ENCODE measurements at regions not wholly inside any gene's neighbourhood (a gene's known extent, or its start where the extent isn't known, plus 50 kb on each side); places are given as distances from the start of the nearest gene placed in this dataset.

DNA sequence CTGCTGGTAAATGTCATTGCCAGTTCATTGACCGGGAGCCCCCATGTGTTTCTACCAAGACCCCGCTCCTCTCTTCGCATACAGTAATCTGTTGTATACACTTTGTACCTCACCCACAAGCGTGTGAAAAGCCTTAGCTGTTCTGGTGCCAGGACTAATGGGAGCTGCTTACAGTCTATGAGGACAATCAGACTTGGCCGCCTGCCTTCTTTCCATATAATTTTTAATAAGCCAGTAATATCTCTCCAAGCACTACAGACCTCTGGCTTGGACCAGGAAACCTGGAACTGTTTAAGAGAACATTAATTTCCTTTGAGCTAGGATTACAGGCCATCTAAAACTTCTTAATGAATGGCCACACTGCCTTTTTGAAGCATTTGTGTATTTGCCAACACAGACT is 149.7 kb upstream of the MSX1 start:
- intact Hi-C loops (cut with DNase I): no loop called here
- Histone ChIP-seq H3K4me3 (no peak overlapping the region), H3K27me3 (no peaks in the 10 kb centered on the region), H3K27ac (no peak overlapping the region), H3K4me1 (no peaks in the 10 kb centered on the region), H3K36me3 (no peaks in the 10 kb centered on the region), H3K9me3 (no peaks in the 10 kb centered on the region)
- no peak for DNase-seq
- TF ChIP-seq POLR2A (IDR thresholded peaks at IDR 0.05): no peak
- TF ChIP-seq, protein P1, sequence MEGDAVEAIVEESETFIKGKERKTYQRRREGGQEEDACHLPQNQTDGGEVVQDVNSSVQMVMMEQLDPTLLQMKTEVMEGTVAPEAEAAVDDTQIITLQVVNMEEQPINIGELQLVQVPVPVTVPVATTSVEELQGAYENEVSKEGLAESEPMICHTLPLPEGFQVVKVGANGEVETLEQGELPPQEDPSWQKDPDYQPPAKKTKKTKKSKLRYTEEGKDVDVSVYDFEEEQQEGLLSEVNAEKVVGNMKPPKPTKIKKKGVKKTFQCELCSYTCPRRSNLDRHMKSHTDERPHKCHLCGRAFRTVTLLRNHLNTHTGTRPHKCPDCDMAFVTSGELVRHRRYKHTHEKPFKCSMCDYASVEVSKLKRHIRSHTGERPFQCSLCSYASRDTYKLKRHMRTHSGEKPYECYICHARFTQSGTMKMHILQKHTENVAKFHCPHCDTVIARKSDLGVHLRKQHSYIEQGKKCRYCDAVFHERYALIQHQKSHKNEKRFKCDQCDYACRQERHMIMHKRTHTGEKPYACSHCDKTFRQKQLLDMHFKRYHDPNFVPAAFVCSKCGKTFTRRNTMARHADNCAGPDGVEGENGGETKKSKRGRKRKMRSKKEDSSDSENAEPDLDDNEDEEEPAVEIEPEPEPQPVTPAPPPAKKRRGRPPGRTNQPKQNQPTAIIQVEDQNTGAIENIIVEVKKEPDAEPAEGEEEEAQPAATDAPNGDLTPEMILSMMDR (IDR thresholded peaks at IDR 0.05): no peak
- WGBS, 2 donors: 80 to 90% methylated on average over 5 of the region's 5 CpGs

DNA sequence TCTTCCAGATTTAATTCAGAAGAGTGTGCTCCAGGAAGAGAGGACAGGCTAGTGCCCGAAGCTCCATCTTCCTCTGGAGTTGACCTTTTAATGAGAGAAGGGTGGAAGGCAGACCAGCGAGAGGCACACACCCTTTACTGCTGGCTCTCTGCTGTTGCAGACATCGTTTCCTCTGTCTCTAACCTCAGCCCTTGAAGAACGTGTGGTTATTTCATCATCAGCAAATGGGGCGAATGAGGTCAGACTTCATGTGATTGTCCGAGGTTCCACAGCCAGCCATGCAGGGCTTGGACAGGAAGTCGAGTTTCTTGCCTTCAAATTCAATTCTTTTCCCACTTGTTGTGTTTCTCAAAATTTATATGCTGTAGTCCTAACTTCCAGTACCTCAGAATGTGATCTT is 155.2 kb upstream of the MSX1 start:
- no peak for TF ChIP-seq POLR2A (IDR thresholded peaks at IDR 0.05)
- TF ChIP-seq, protein P1 (IDR thresholded peaks at IDR 0.05): no peak
- no peaks in the 10 kb centered on the region for H3K27me3 ChIP-seq
- H3K27ac ChIP-seq: no peak overlapping the region
- no peaks in the 10 kb centered on the region for H3K36me3 ChIP-seq
- intact Hi-C loops (cut with DNase I): no loop called here
- H3K9me3 ChIP-seq: no peaks in the 10 kb centered on the region
- no peak overlapping the region for H3K4me3 ChIP-seq
- 68% methylated on average over 7 of the region's 7 CpGs for WGBS, 2 donors
- no peaks in the 10 kb centered on the region for H3K4me1 ChIP-seq
- DNase-seq: no peak

DNA sequence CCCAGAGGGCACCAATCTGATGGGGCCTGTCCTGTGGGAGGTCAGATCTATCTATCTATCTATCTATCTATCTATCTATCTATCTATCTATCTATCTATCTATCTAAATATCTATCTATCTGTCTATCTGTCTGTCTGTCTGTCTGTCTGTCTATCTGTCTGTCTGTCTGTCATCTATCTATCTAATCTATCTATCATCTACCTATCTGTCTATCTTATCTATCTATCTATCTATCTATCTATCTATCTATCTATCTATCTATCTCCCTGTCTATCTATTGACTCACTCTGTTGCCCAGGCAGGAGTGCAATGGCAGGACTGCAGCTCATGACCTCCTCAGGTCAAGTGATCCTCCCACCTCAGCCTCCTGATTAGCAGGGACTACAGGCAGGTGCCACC is 155.7 kb upstream of the STX18 start:
- no peaks in the 10 kb centered on the region for H3K4me1 ChIP-seq
- no peaks in the 10 kb centered on the region for H3K36me3 ChIP-seq
- H3K27ac ChIP-seq: no peak overlapping the region
- no peak overlapping the region for H3K4me3 ChIP-seq
- no peak for DNase-seq
- intact Hi-C loops (cut with DNase I): no loop called here
- no peaks in the 10 kb centered on the region for H3K27me3 ChIP-seq
- H3K9me3 ChIP-seq: no peaks in the 10 kb centered on the region
- TF ChIP-seq, protein P1 (IDR thresholded peaks at IDR 0.05): no peak
- TF ChIP-seq POLR2A (IDR thresholded peaks at IDR 0.05): no peak

DNA sequence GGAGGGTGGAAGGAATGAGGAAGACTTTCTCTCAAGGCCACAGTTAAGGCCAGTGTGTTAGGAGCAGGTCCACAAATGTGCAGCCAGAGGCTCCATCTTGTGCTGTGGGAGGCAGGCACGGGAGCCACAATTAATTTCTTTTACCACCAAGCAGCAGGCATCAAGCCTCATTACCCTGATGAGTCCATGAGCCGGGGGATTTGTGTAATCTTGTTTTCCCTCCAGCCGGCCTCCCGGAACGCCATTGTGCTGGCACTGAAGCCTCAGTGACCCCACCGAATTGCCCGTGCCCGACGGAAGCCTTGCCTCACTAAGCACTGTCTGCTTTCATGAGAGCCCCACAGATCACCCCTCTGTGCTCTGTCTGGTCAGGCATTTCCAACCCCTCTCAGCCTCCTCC is 154.7 kb upstream of the STX18 start:
- Histone ChIP-seq H3K4me3 (no peak overlapping the region), H3K36me3 (no peaks in the 10 kb centered on the region), H3K4me1 (no peaks in the 10 kb centered on the region), H3K27ac (no peak overlapping the region), H3K9me3 (no peaks in the 10 kb centered on the region), H3K27me3 (no peaks in the 10 kb centered on the region)
- no peak for DNase-seq
- TF ChIP-seq POLR2A (IDR thresholded peaks at IDR 0.05): no peak
- TF ChIP-seq, protein P1 (IDR thresholded peaks at IDR 0.05): no peak
- intact Hi-C loops (cut with DNase I): no loop called here
- WGBS, 2 donors: 92 to 94% methylated on average over 9 of the region's 9 CpGs

DNA sequence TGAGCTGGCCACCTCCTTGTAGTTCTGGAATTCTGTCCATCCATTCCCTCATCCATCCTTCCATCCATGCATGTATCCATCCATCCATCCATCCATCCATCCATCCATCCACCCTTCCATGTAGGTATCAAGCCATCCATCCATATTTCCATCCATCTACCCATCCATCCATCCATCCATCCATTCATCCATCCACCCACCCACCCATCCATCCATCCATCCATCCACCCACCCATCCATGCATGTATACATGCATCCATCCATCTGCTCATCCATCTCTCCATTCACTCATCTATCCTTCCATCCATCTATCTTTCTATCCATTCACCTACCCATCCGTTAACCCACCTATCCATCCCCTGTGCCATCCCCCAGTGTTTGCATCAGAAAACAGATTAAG is 153.6 kb upstream of the STX18 start:
- no peak for TF ChIP-seq POLR2A (IDR thresholded peaks at IDR 0.05)
- TF ChIP-seq, protein P1 (IDR thresholded peaks at IDR 0.05): no peak
- 85 to 90% methylated on average over 1 of the region's 1 CpG for WGBS, 2 donors

More for the DNA sequence above, 153.6 kb upstream of the STX18 start:
- H3K4me3 ChIP-seq: no peak overlapping the region
- H3K27me3 ChIP-seq: no peaks in the 10 kb centered on the region
- no peak overlapping the region for H3K27ac ChIP-seq
- no peak for DNase-seq
- H3K36me3 ChIP-seq: no peaks in the 10 kb centered on the region
- intact Hi-C loops (cut with DNase I): no loop called here
- H3K4me1 ChIP-seq: no peaks in the 10 kb centered on the region
- H3K9me3 ChIP-seq: no peaks in the 10 kb centered on the region

Measured in esophagus squamous epithelium (tissue), 5 donors.